22Rv1 (cell line): ENCODE measurements at regions not wholly inside any gene's neighbourhood (a gene's known extent, or its start where the extent isn't known, plus 50 kb on each side); places are given as distances from the start of the nearest gene placed in this dataset.

Experiments
- CTCF ChIP-seq: fragments of 450-650 bp; IDR thresholded peaks from 2 replicates; pipeline ENCODE4 v1.5.1; 2017; ENCODE audit warnings: mild to moderate bottlenecking
- ZFX ChIP-seq: fragments of 450-650 bp; IDR thresholded peaks from 2 replicates; pipeline ENCODE4 v1.6.1; 2017; ENCODE audit warnings: antibody characterized with exemption, borderline replicate concordance

DNA sequence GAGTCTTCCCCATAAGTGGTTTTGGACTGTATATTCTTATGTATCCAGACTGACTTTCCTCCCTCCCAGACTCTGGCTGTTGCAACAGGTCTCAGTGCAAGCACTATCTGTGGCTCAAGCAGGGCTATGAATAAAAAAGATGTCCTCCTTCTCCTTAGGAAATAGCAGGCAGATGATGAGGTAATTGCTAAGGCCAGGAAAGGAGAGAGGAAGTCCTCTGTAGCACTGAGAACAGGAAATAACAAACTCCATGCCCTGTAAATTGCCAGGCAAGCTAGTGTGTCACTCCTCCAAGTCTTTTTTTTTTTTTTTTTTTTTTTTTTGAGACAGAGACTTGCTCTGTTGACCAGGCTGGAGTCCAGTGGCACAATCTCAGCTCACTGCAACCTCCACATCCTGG, 900.1 kb downstream of the TYW1 start:
- TF ChIP-seq CTCF (no peak), ZFX (no peak)
